ENCODE measurements at regions not wholly inside any gene's neighbourhood (a gene's known extent, or its start where the extent isn't known, plus 50 kb on each side); places are given as distances from the start of the nearest gene placed in this dataset.

GRCh38 chr18:8962855-8963635 is 139.5 kb upstream of the NDUFV2 start:
- TF ChIP-seq CTCF (IDR thresholded peaks at IDR 0.05) (no peak), EP300 (IDR thresholded peaks at IDR 0.05) (no peak), POLR2A (IDR thresholded peaks at IDR 0.05) (no peak), POLR2AphosphoS5 (IDR thresholded peaks at IDR 0.05) (no peak)

Measured in suprapubic skin (tissue), 4 donors.